ENCODE measurements at regions not wholly inside any gene's neighbourhood (a gene's known extent, or its start where the extent isn't known, plus 50 kb on each side); places are given as distances from the start of the nearest gene placed in this dataset.

DNA sequence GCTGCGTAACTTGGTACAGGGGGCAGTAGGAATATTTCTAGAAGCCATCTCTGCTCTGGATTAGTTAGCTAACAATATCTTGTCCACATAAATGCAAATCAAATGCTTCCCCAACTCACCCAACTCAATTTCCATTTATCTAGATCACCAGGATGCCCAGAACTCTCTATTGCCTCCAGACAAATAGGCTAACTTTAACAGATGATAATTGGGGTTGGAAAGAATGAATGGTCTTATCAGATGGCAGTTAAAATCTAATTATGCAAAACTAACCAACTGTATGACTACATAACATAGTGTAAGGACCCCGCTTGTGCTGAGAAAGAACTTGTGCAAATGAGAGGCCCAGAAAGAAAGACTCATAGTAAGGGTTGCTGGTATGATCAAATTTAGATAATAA, 1024.8 kb downstream of the PLA2G4A start:
- TF ChIP-seq, protein P1, sequence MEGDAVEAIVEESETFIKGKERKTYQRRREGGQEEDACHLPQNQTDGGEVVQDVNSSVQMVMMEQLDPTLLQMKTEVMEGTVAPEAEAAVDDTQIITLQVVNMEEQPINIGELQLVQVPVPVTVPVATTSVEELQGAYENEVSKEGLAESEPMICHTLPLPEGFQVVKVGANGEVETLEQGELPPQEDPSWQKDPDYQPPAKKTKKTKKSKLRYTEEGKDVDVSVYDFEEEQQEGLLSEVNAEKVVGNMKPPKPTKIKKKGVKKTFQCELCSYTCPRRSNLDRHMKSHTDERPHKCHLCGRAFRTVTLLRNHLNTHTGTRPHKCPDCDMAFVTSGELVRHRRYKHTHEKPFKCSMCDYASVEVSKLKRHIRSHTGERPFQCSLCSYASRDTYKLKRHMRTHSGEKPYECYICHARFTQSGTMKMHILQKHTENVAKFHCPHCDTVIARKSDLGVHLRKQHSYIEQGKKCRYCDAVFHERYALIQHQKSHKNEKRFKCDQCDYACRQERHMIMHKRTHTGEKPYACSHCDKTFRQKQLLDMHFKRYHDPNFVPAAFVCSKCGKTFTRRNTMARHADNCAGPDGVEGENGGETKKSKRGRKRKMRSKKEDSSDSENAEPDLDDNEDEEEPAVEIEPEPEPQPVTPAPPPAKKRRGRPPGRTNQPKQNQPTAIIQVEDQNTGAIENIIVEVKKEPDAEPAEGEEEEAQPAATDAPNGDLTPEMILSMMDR (IDR thresholded peaks at IDR 0.05): no peak
- TF ChIP-seq POLR2A (IDR thresholded peaks at IDR 0.05): no peak
